H1 (cell line): ENCODE measurements at regions not wholly inside any gene's neighbourhood (a gene's known extent, or its start where the extent isn't known, plus 50 kb on each side); places are given as distances from the start of the nearest gene placed in this dataset.
"Not testable (repeated sequence)": the region's sequence is repeated elsewhere in the genome, so short reads cannot be mapped to it uniquely, and the experiment has no call there.

Experiments
- CTCF ChIA-PET: fragments of 300-600 bp; sonication (Branson Sonifier 250); formaldehyde crosslinking; loops from one replicate; lab custom pipeline; 2021; ENCODE audit not compliant: partially characterized antibody; lab: Charles Lee
- POLR2A ChIA-PET: fragments of 300-600 bp; sonication (Branson Sonifier 250); formaldehyde crosslinking; loops from one replicate; lab custom pipeline; 2021; ENCODE audit warnings: inconsistent platforms; ENCODE audit not compliant: partially characterized antibody; lab: Charles Lee
- DNase-seq, 2 experiments: peaks; one replicate each; pipeline versions ENCODE4 v3.0.0 to v3.0.0-alpha.2; 2010 to 2022; ENCODE audit warnings: low spot score in 2 of 2, low read depth in 1 of 2, mixed read lengths in 1 of 2
- FAIRE-seq: peaks from 2 replicates; lab custom pipeline; 2011; peaks lifted over from hg19 to GRCh38; lab: Jason Lieb, UNC
- H2AFZ ChIP-seq: 2 replicates; pipeline ENCODE4 v1.8.1; 2012; ENCODE audit warnings: low read length, inconsistent platforms
- H2AK5ac ChIP-seq: 2 replicates; pipeline ENCODE4 v1.6.1; 2013; ENCODE audit warnings: low read depth, low read length
- H2BK120ac ChIP-seq: replicated peaks from 2 replicates; pipeline ENCODE3; 2013; ENCODE audit warnings: low read depth, low read length, inconsistent platforms
- H2BK12ac ChIP-seq: 2 replicates; pipeline ENCODE4 v1.6.1; 2013; ENCODE audit warnings: low read depth, low read length
- H2BK15ac ChIP-seq: 2 replicates; pipeline ENCODE4 v1.6.1; 2013; ENCODE audit warnings: low read length
- H2BK20ac ChIP-seq: 2 replicates; pipeline ENCODE4 v1.6.1; 2013; ENCODE audit warnings: low read length
- H2BK5ac ChIP-seq: 2 replicates; pipeline ENCODE4 v1.6.1; 2013; ENCODE audit warnings: low read depth, low read length
- H3K14ac ChIP-seq: 2 replicates; pipeline ENCODE4 v1.6.1; 2013; ENCODE audit warnings: inconsistent platforms; ENCODE audit not compliant: insufficient read length
- H3K18ac ChIP-seq: 2 replicates; pipeline ENCODE4 v1.6.1; 2013; ENCODE audit warnings: low read length; ENCODE audit errors: extremely low read depth
- H3K23ac ChIP-seq: 2 replicates; pipeline ENCODE4 v1.6.1; 2013; ENCODE audit warnings: inconsistent platforms; ENCODE audit not compliant: insufficient read length
- H3K23me2 ChIP-seq: 2 replicates; pipeline ENCODE4 v1.6.1; 2013; ENCODE audit warnings: low read depth, low read length
- H3K27ac ChIP-seq: 2 replicates; pipeline ENCODE4 v1.6.1; 2011; ENCODE audit warnings: low read depth, low read length, inconsistent platforms
- H3K27me3 ChIP-seq, 4 experiments: replicated peaks in 1 of 4; 1 replicate in 1 of 4; 2 replicates in 3 of 4; pipeline versions ENCODE4 v1.6.1 to v1.8.1; 2011 to 2013; ENCODE audit warnings: low read length in 3 of 4, mild to moderate bottlenecking in 3 of 4, inconsistent platforms in 2 of 4, mixed read lengths in 2 of 4, moderate library complexity in 1 of 4; ENCODE audit not compliant: control insufficient read depth in 3 of 4, insufficient read depth in 3 of 4; ENCODE audit errors: extremely low read depth in 1 of 4
- H3K36me3 ChIP-seq, 4 experiments: 2 replicates each; pipeline versions ENCODE4 v1.6.1 to v1.8.1; 2011 to 2013; ENCODE audit warnings: mild to moderate bottlenecking in 4 of 4, low read length in 3 of 4, moderate library complexity in 2 of 4, control low read depth in 1 of 4, inconsistent platforms in 1 of 4; ENCODE audit not compliant: insufficient read depth in 4 of 4, control insufficient read depth in 2 of 4
- H3K4ac ChIP-seq: replicated peaks from 2 replicates; pipeline ENCODE3; 2013; ENCODE audit warnings: low read length, low read depth, mixed read lengths, inconsistent platforms; ENCODE audit not compliant: insufficient read length
- H3K4me1 ChIP-seq, 4 experiments: replicated peaks in 1 of 4; 1 replicate in 1 of 4; 2 replicates in 3 of 4; pipeline versions ENCODE4 v1.6.1 to v1.8.1; 2011 to 2013; ENCODE audit warnings: low read length in 3 of 4, inconsistent platforms in 2 of 4, mixed read lengths in 1 of 4; ENCODE audit not compliant: insufficient read depth in 4 of 4, control insufficient read depth in 3 of 4
- H3K4me2 ChIP-seq, 2 experiments: 2 replicates each; pipeline versions ENCODE4 v1.6.1 to v1.8.1; 2011 to 2013; ENCODE audit warnings: low read depth in 2 of 2, low read length in 2 of 2, control low read depth in 1 of 2, inconsistent platforms in 1 of 2, mild to moderate bottlenecking in 1 of 2; ENCODE audit not compliant: insufficient read depth in 1 of 2
- H3K4me3 ChIP-seq, 4 experiments: fragments of 200-600, 300-600 bp in 1 of 4; sonication (generic), shearing (Covaris generic), sonication (Bioruptor Twin) in 1 of 4; 2 replicates each; pipeline versions ENCODE4 v1.5.1 to v1.8.1; 2011 to 2016; ENCODE audit warnings: low read length in 4 of 4, low read depth in 3 of 4, control low read depth in 2 of 4, inconsistent platforms in 2 of 4, mild to moderate bottlenecking in 2 of 4, mixed read lengths in 1 of 4, moderate library complexity in 1 of 4; ENCODE audit not compliant: insufficient read depth in 2 of 4; ENCODE audit errors: extremely low read depth in 1 of 4
- H3K56ac ChIP-seq: replicated peaks from 2 replicates; pipeline ENCODE3; 2013; ENCODE audit warnings: low read depth, mild to moderate bottlenecking, mixed read lengths, low read length, inconsistent platforms; ENCODE audit not compliant: insufficient read length
- H3K79me1 ChIP-seq: 2 replicates; pipeline ENCODE4 v1.6.1; 2013; ENCODE audit warnings: low read depth, low read length, control low read depth
- H3K79me2 ChIP-seq, 2 experiments: 2 replicates each; pipeline versions ENCODE4 v1.6.1 to v1.8.1; 2012 to 2013; ENCODE audit warnings: low read length in 2 of 2, mild to moderate bottlenecking in 2 of 2, inconsistent platforms in 1 of 2; ENCODE audit not compliant: insufficient read depth in 2 of 2, control insufficient read depth in 1 of 2
- H3K9ac ChIP-seq, 4 experiments: replicated peaks in 1 of 4; 1 replicate in 1 of 4; 2 replicates in 3 of 4; pipeline versions ENCODE4 v1.6.1 to v1.8.1; 2011 to 2013; ENCODE audit warnings: low read depth in 3 of 4, low read length in 3 of 4, control low read depth in 2 of 4, mild to moderate bottlenecking in 2 of 4, moderate library complexity in 2 of 4, inconsistent platforms in 1 of 4; ENCODE audit errors: extremely low read depth in 1 of 4
- H3K9me3 ChIP-seq, 2 experiments: 2 replicates each; pipeline versions ENCODE4 v1.6.1 to v1.8.1; 2012 to 2013; ENCODE audit warnings: mild to moderate bottlenecking in 2 of 2, moderate library complexity in 2 of 2, control low read depth in 1 of 2, inconsistent platforms in 1 of 2, low read depth in 1 of 2, low read length in 1 of 2, mixed read lengths in 1 of 2; ENCODE audit not compliant: insufficient read depth in 2 of 2
- H4K20me1 ChIP-seq, 2 experiments: replicated peaks in 1 of 2; 2 replicates each; pipeline versions ENCODE3 to v1.8.1; 2011 to 2013; ENCODE audit warnings: inconsistent platforms in 2 of 2, low read length in 2 of 2, mild to moderate bottlenecking in 1 of 2; ENCODE audit not compliant: insufficient read depth in 2 of 2, control insufficient read depth in 1 of 2
- H4K5ac ChIP-seq: 2 replicates; pipeline ENCODE4 v1.6.1; 2013; ENCODE audit warnings: low read length, low read depth, mixed read lengths, inconsistent platforms; ENCODE audit not compliant: insufficient read length
- H4K8ac ChIP-seq: 2 replicates; pipeline ENCODE4 v1.8.0; 2013; ENCODE audit warnings: mild to moderate bottlenecking, moderate library complexity, low read length, inconsistent platforms; ENCODE audit not compliant: insufficient read depth; ENCODE audit errors: extremely low read depth
- H4K91ac ChIP-seq: replicated peaks from 2 replicates; pipeline ENCODE3; 2013; ENCODE audit warnings: low read length, mixed read lengths, inconsistent platforms; ENCODE audit not compliant: insufficient read length
- WGBS, 2 experiments: shearing (Covaris generic) in 1 of 2; methylation state at CpG; one replicate each; pipeline versions ENCODE4 v1.1.6 to v1.1.7; 2013 to 2015; ENCODE audit warnings: low lambda C conversion rate in 2 of 2, mixed read lengths in 2 of 2, inconsistent platforms in 1 of 2, low coverage in 1 of 2, missing lambda C conversion rate in 1 of 2; ENCODE audit not compliant: insufficient replicate concordance in 2 of 2, insufficient coverage in 1 of 2, insufficient read length in 1 of 2; ENCODE audit errors: extremely low coverage in 1 of 2, missing lambda C conversion rate in 1 of 2; 5-methylcytosine and 5-hydroxymethylcytosine counted together

DNA sequence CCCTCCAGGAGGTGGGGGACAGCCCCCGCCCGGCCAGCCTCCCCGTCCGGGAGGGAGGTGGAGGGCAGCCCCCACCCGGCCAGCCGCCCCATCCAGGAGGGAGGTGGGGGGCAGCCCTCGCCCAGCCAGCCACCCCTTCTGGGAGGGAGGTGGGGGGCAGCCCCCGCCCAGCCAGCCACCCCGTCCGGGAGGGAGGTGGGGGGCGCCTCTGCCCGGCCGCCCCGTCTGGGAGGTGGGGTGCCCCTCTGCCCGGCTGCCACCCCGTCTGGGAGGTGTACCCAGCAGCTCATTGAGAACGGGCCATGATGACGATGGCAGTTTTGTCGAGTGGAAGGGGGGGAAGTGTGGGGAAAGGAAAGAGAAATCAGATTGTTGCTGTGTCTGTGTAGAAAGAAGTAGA is 81.9 kb upstream of the NALF2 start:
- H4K20me1 ChIP-seq, H4K5ac ChIP-seq, H3K9ac ChIP-seq, H2BK12ac ChIP-seq, FAIRE-seq, DNase-seq, H2BK15ac ChIP-seq, H4K91ac ChIP-seq, H2AFZ ChIP-seq, H3K4ac ChIP-seq, H3K27me3 ChIP-seq, H3K18ac ChIP-seq, H3K36me3 ChIP-seq, POLR2A ChIA-PET, H3K9me3 ChIP-seq, H3K23ac ChIP-seq, H3K4me2 ChIP-seq, H4K8ac ChIP-seq, H3K14ac ChIP-seq, H2AK5ac ChIP-seq, H3K4me3 ChIP-seq, H2BK20ac ChIP-seq, H2BK5ac ChIP-seq, H3K79me1 ChIP-seq, H3K27ac ChIP-seq, H3K23me2 ChIP-seq, H3K56ac ChIP-seq, CTCF ChIA-PET, H3K79me2 ChIP-seq, H3K4me1 ChIP-seq, H2BK120ac ChIP-seq: not testable (repeated sequence)
- WGBS, 2 experiments: no CpG with 5 or more reads among the region's 19 CpGs
